OCI-LY3 (cell line): ENCODE measurements at regions not wholly inside any gene's neighbourhood (a gene's known extent, or its start where the extent isn't known, plus 50 kb on each side); places are given as distances from the start of the nearest gene placed in this dataset.

Experiments used
- H2AFZ ChIP-seq: fragments of 200-600, 300-600 bp; shearing (Covaris generic); 2 replicates; pipeline ENCODE4 v1.6.0; 2014; ENCODE audit warnings: antibody characterized with exemption, low read depth, low read length
- H3K27ac ChIP-seq: fragments of 200-600, 300-600 bp; sonication (generic); 2 replicates; pipeline ENCODE4 v1.5.1; 2014; ENCODE audit warnings: mild to moderate bottlenecking, low read length, moderate library complexity, mixed read lengths
- H3K27me3 ChIP-seq: fragments of 200-600, 300-600 bp; sonication (generic); 2 replicates; pipeline ENCODE4 v1.6.1; 2014; ENCODE audit warnings: low read depth, low read length, mixed read lengths
- H3K36me3 ChIP-seq: fragments of 200-600, 300-600 bp; sonication (generic); replicated peaks from 2 replicates; pipeline ENCODE3; 2014; ENCODE audit warnings: low read depth, low read length, mixed read lengths
- H3K4me1 ChIP-seq: fragments of 300-600, 200-600 bp; sonication (generic); 2 replicates; pipeline ENCODE4 v1.6.1; 2014; ENCODE audit warnings: low read length, mixed read lengths
- H3K4me2 ChIP-seq: fragments of 200-600, 300-600 bp; sonication (generic); 2 replicates; pipeline ENCODE4 v1.6.1; 2014; ENCODE audit warnings: low read length, mixed read lengths
- H3K4me3 ChIP-seq: fragments of 300-600, 200-600 bp; sonication (generic); 2 replicates; pipeline ENCODE4 v1.5.1; 2014; ENCODE audit warnings: antibody characterized with exemption, mild to moderate bottlenecking, low read length, moderate library complexity
- H3K79me2 ChIP-seq: fragments of 300-600, 200-600 bp; shearing (Covaris generic); 2 replicates; pipeline ENCODE4 v1.6.1; 2014; ENCODE audit warnings: mild to moderate bottlenecking, low read length, mixed read lengths
- H3K9ac ChIP-seq: fragments of 300-600, 200-600 bp; shearing (Covaris generic); 2 replicates; pipeline ENCODE4 v1.6.0; 2014; ENCODE audit warnings: mild to moderate bottlenecking, low read length, moderate library complexity
- H3K9me3 ChIP-seq: fragments of 200-600, 300-600 bp; shearing (Covaris generic); 2 replicates; pipeline ENCODE4 v1.6.1; 2014; ENCODE audit warnings: low read length, mixed read lengths; ENCODE audit not compliant: insufficient read depth
- H4K20me1 ChIP-seq: fragments of 200-600, 300-600 bp; sonication (generic); 2 replicates; pipeline ENCODE4 v1.6.1; 2016; ENCODE audit warnings: low read length, mixed read lengths; ENCODE audit not compliant: insufficient read depth
- CTCF ChIP-seq: fragments of 200-600, 300-600 bp; sonication (generic); IDR thresholded peaks from 2 replicates; pipeline ENCODE4 v1.5.1; 2014; ENCODE audit warnings: antibody characterized with exemption, low read length, low read depth
- EZH2phosphoT487 ChIP-seq: fragments of 200-600 bp; shearing (Covaris generic); IDR thresholded peaks from 2 replicates; pipeline ENCODE4 v1.6.1; 2018; ENCODE audit warnings: antibody characterized with exemption, mixed run types, low read depth

GRCh38 chr3:157751386-157751785, 248.2 kb upstream of the VEPH1 start:
- H3K4me1 ChIP-seq: no peaks in the 10 kb centered on the region
- H3K27me3 ChIP-seq: no peaks in the 10 kb centered on the region
- H3K36me3 ChIP-seq: no peaks in the 10 kb centered on the region
- H3K27ac ChIP-seq: no peak overlapping the region
- no peak overlapping the region for H2AFZ ChIP-seq
- no peaks in the 10 kb centered on the region for H3K9me3 ChIP-seq
- H4K20me1 ChIP-seq: no peaks in the 10 kb centered on the region
- no peaks in the 10 kb centered on the region for H3K79me2 ChIP-seq
- H3K9ac ChIP-seq: no peak overlapping the region
- no peak for TF ChIP-seq CTCF
- TF ChIP-seq EZH2phosphoT487: no peak
- no peak overlapping the region for H3K4me3 ChIP-seq
- H3K4me2 ChIP-seq: no peak overlapping the region

GRCh38 chr3:157746391-157746790, 243.2 kb upstream of the VEPH1 start:
- no peak overlapping the region for H3K4me3 ChIP-seq
- no peaks in the 10 kb centered on the region for H3K27me3 ChIP-seq
- no peak overlapping the region for H3K27ac ChIP-seq
- H3K4me1 ChIP-seq: no peaks in the 10 kb centered on the region
- no peak overlapping the region for H3K4me2 ChIP-seq
- TF ChIP-seq EZH2phosphoT487 (no peak), CTCF (no peak)
- no peaks in the 10 kb centered on the region for H3K79me2 ChIP-seq
- H4K20me1 ChIP-seq: no peaks in the 10 kb centered on the region
- H3K9ac ChIP-seq: no peak overlapping the region
- H3K36me3 ChIP-seq: no peaks in the 10 kb centered on the region
- H2AFZ ChIP-seq: no peak overlapping the region
- no peaks in the 10 kb centered on the region for H3K9me3 ChIP-seq

DNA sequence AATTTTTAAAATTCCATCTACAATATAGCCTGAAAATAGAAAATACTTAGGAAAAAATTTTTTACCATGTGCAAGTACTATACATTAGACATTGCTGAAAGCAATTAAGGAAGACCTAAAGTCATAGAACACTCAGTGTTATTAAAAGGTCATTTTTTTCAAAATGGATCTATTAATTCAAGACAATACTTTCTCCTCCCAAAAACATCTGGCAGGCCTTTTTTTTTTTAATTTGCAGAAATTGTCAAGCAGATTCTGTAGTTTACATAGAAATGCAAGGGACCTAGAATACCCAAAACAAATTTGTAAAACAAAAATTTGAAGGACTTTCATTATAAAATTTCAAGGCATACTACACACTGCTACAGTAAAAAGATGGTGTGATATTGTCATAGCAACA, 238.4 kb upstream of the VEPH1 start:
- no peak overlapping the region for H3K4me3 ChIP-seq
- no peaks in the 10 kb centered on the region for H3K9me3 ChIP-seq
- no peaks in the 10 kb centered on the region for H3K4me1 ChIP-seq
- no peaks in the 10 kb centered on the region for H4K20me1 ChIP-seq
- no peak overlapping the region for H3K27ac ChIP-seq
- no peaks in the 10 kb centered on the region for H3K79me2 ChIP-seq
- no peak overlapping the region for H3K4me2 ChIP-seq
- H2AFZ ChIP-seq: no peak overlapping the region
- no peaks in the 10 kb centered on the region for H3K36me3 ChIP-seq
- H3K27me3 ChIP-seq: no peaks in the 10 kb centered on the region
- no peak overlapping the region for H3K9ac ChIP-seq
- TF ChIP-seq EZH2phosphoT487: no peak
- no peak for TF ChIP-seq CTCF

- Histone ChIP-seq H3K4me1 (no peaks in the 10 kb centered on the region), H3K4me2 (no peak overlapping the region), H3K9me3 (no peaks in the 10 kb centered on the region; the same call in 1 of the 2 replicates), H4K20me1 (no peaks in the 10 kb centered on the region), H3K79me2 (no peaks in the 10 kb centered on the region), H2AFZ (no peak overlapping the region), H3K9ac (no peak overlapping the region), H3K27me3 (no peaks in the 10 kb centered on the region), H3K27ac (no peak overlapping the region), H3K36me3 (no peaks in the 10 kb centered on the region), H3K4me3 (no peak overlapping the region)
- TF ChIP-seq EZH2phosphoT487: no peak
- no peak for TF ChIP-seq CTCF
Measured at GRCh38 chr3:157738441-157738840, 235.2 kb upstream of the VEPH1 start.
